GM21515 (cell line): ENCODE measurements at regions not wholly inside any gene's neighbourhood (a gene's known extent, or its start where the extent isn't known, plus 50 kb on each side); places are given as distances from the start of the nearest gene placed in this dataset.

Experiments
- ATAC-seq: cut with Tn5 transposase; IDR thresholded peaks from one replicate; pipeline ENCODE4 v1.9.1; 2021; ENCODE audit not compliant: unreplicated experiment

- ATAC-seq, result no peak
These were observed 449.6 kb upstream of the CLINT1 start for GRCh38 chr5:158308429-158309025.

DNA sequence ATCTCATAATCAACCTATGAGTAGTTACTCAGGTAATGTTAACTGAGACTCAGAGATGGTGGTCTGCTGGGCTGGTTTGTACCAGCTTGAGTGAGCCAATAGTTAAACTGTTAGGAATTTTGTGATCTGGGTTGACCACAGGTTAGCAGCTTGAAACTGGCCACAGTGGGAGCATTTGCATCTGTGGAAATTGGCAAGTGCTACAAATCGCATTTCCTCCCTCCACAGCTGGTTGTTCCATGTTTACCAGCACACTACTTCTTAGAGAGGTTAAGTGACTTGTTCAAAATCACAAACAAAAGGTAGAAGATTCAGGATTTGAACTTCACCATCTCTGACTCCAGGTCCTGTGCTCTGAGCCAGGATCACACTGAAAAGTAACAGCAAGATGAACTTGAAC, 446.9 kb upstream of the CLINT1 start:
- no peak for ATAC-seq

DNA sequence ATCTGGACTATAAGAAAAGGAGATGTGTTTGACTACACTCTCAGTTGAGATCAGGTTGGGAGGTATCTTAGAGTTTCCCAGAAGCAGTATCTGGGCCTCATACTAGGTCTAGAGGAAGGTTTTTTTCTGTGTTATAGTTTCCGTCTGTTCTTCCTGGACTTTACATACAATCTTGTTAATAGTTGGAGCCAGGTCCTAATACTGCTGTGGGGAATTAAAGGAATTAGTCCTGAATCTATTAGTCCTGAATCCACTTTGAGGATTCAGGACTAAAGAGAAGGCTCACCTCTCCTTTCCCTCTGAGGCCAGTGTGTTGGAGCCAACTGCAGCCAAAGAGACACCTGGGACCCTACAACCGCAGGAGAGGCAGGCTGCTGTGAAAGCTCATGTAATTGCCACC, 445.7 kb upstream of the CLINT1 start:
- no peak for ATAC-seq

DNA sequence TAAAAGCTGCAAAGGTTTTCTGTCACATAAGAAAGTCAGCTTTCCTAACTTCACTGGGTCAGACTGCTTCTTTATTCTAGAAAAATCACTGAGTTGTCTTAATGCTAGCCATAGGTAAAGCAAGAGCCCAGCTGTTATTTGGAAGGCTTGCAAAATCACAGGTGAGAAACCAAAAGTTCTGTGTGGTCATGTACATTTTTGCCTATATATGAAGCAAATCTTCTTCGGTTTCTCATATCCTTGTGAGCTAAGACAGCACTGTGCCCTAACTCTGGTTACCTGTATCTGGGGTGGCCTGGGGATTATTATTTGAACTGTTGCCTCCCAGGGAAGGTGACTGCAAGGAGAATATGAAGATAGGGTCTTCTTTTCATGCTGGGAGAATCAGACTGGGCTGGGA, 444.9 kb upstream of the CLINT1 start:
- ATAC-seq, result no peak

- ATAC-seq, result no peak
These were observed 444.3 kb upstream of the CLINT1 start for GRCh38 chr5:158303275-158303674.

DNA sequence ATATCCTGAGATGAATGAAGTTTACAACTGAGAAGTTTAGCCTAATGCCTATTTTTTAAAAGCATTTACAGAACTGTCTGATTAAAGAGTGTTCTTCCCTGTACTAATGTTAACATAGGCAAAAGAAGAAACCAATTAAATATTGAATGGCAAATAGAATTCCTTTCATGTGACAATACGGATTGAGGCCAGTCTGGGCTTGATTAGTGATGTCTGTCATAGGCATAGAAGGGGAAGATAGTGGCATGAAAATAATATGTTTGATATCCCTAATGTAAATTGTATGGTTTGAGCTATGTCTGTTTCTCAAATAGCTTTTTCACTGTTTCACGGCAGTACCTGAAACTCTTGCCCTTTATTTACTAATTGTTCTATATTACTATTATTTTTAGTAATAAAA, 443.1 kb upstream of the CLINT1 start:
- no peak for ATAC-seq

DNA sequence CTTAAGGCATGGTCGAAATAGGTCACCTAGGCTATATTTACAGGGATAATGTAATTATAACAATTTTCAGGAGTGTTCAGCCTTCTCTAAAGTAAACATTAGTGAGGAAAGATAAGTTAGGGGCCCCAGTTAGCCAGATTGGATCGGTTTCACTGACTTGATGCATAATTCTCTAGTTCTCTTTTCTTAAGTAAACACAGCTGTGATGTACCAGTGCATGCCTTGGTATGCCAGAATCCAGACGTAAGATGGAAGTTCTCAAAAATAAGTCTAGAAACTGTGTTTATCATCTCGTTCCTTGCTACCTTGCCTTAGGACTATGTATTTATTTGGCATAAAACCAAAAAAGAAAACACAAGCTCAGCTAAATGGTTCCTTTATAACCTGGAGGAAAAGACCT, 442.2 kb upstream of the CLINT1 start:
- no peak for ATAC-seq

GRCh38 chr5:158300256-158300655, 441.3 kb upstream of the CLINT1 start:
- no peak for ATAC-seq

DNA sequence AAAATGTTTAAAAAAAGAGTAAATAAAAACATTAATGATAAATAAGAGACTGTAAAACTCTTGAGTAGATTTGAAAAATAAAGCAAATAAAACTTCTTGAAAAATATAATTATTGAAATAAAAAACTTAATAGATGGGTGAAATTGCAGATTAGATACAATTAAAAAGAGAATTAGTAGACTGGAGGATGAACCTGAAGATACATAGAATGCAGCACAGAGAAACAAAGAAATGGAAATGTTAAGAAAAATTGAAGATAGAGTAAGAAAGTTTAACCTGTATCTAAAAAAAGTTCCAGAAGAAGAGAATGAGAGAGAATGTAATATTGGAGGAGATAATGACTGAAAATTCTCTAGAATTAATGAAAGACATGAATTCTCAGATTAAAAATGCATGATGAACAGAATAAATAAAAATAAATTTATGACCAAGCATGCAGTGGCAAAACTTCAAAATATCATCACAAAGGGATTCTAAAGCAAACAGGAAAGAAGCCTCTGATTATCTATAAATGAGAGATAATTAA, 438.1 kb upstream of the CLINT1 start:
- no peak for ATAC-seq

- ATAC-seq, result no peak
These were observed 435.8 kb upstream of the CLINT1 start for GRCh38 chr5:158294701-158295100.

DNA sequence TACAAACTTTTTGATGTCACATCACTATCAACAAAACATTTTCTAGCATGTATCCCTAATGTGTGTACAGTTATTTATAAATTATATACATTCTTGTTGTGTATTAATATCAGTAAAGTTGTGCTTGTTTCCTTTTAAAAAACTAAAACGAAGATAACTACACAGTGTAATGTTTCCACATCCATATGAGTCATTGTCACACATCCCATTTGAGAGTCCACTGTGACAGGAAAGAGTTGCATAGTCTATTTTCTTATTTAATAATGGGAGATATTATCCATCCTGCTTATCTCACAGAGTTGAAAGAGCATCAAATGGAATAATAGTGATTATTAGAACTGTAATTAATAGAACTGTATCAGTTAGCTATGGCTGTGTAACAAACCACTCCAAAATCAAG, 434.0 kb upstream of the CLINT1 start:
- no peak for ATAC-seq

DNA sequence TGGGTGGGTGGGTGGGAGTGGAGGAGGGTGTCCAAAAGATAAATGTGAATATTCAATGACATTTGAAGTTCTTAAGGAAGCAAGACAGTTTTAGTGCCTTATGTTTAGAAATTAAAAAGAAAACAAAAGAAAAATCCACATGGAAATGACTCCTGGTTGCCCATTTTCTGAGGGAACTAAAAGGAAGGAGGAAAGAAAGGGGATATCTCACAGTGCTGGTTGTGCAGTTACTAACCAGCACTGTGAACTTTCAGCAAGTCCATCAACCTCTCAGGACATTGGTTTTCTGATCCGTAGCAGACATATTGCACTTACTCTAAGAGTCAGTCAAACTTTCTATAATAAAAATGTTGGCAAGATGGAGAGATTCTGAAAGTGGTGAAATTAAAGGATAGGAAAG, 431.0 kb upstream of the CLINT1 start:
- ATAC-seq, result no peak

GRCh38 chr5:158288272-158288657, 429.3 kb upstream of the CLINT1 start:
- ATAC-seq, result no peak

DNA sequence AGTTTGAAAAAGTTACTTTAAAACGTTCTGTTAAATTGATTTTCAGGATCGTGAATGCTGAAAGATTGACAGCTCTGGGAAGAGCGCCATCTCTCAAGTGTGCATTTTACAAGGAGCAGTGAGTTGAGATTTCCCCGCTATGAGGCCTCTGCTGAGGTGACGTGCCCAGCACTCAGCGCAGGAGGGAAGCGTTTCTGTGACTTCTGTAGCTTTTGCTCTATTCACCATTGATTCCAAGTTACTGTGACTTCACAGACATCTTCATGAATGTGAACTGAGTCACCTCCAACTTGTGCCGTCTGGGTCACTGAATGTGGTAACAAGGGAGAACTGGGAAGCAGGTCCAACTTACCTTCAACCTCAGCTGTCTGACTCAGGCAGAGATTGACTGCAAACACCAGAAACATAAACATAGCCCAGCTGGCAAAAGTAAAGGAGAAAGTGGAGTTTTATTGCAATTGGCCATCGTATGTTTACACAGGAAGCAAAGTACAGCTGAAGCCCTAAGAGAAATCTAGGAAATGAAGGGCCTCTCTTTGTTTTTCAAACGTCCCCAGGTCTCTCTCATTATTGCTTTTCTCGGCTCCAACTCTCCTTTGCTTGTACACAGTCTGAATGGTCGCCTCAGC, 428.8 kb upstream of the CLINT1 start:
- ATAC-seq, result no peak

- no peak for ATAC-seq
These were observed 427.9 kb upstream of the CLINT1 start for GRCh38 chr5:158286827-158287226.

DNA sequence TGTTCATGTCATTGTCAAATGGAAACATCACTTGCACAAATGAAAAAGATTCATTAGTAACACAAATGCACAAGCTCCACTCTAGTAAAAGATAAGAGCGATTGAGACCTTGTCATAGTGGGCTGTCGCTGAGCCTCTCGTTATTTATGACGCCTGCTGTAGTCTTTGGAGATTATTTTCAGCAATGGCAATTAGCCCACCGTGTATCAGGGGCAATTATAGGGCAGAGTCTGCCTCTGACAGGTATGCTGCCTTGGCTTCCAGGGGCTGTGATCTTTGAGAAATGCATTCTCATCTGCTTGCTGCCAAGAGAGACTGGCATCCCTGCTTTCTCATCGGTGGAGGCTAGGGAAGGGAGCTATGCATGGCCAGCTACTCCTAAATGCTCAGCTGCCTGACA, 426.8 kb upstream of the CLINT1 start:
- ATAC-seq, result no peak

GRCh38 chr5:158284242-158284641, 425.3 kb upstream of the CLINT1 start:
- ATAC-seq, result no peak

DNA sequence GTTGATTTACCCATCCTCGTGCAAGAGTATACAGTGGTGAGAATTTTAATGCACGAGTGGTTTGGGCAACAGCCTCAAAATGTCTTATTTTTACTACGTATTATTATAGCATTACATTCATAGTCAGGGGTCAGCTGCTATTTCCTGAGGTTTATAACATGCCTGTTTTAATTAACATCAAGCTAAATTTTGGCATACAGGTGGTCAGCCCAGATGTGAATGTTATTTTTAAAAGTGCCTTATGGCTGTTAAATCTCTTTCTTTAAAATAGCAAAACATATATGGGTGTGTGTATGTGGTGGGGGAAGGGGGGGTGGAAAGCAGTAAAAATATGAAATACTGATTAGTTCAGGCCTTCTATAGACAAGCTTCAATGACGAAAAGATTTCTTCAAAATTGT, 424.5 kb upstream of the CLINT1 start:
- ATAC-seq, result no peak

DNA sequence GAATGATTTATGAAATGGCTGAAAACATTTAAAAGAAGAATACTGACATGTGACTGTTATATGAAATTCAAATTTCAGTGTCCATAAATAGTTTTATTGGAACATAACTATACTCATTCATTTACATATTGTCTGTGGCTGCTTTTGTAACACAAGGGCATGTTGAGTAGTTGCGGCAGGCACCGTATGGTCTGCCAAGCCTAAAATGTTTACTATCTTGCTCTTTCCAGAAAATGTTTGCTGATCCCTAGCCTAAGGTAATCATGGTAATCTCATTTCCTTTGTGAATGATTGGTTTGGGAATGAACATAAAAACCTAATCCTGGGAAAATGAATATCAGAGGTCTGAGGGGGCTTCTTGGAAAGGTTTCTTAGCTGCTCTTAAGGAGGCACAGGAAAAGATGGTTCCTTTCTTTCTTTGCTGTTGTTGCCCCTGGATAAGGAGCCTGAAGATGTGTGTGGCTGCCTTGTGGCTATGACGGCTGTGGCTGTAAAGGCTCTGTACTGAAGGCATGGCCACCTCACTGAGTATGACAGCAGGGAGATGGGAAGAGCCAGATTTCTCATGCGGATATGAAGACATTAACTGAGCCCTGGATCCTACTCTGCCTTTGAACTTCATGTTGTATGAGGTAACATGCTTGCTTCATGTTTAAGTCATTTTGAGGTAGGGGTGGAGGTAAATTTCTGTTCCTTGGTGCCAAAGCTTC, 419.4 kb upstream of the CLINT1 start:
- no peak for ATAC-seq

DNA sequence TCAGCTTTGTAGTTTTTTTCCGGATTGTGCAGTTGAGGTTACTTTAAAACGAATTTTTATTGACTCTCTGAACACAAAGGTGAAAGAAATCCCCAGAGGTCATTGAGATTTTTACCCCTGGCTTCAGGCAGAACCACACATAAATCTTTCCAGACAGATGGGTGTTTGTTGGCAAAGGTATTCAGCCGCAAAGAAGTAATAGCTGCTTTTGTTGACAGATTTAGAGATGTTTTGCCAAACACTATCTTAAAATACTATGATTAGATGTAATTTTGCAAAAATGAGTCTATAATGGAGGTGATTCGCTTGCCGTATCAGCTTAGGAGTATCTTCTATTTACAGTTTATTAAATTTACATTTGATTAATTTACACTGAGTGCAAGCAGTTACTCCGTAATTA, 418.3 kb upstream of the CLINT1 start:
- ATAC-seq, result no peak

- ATAC-seq, result no peak
These were observed 417.7 kb upstream of the CLINT1 start for GRCh38 chr5:158276692-158277091.

DNA sequence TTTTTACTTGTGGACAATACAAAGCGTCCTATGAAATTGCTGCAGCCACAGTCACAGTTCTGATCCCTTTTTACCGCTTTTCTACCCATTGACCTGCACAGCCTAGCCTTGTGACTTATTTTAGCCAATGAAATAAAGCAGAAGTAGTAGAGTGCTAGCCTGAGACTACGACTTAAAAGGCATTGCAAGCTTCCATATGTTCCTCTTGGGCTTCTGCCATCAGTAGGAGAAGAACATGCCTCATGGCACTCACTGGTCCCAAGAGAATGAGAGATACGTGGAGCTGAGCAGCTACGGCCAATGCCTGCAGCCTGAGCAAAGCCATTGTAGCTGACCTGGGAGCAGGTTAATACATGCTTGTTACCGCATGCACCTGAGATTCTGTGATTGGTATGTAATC, 416.6 kb upstream of the CLINT1 start:
- ATAC-seq, result no peak
